ENCODE measurements at regions not wholly inside any gene's neighbourhood (a gene's known extent, or its start where the extent isn't known, plus 50 kb on each side); places are given as distances from the start of the nearest gene placed in this dataset.

- no peak for TF ChIP-seq CTCF (IDR thresholded peaks at IDR 0.05; ENCODE audit: control extremely low read depth in 1 of 3, insufficient read depth in 1 of 3, low read depth in 1 of 3, low read length in 3 of 3)
- no peak for TF ChIP-seq EGR1 (IDR thresholded peaks at IDR 0.05; ENCODE audit: borderline replicate concordance, low read depth, low read length)
- TF ChIP-seq ATF2 (IDR thresholded peaks at IDR 0.05; ENCODE audit: low read length) = no peak
- TF ChIP-seq CEBPB (IDR thresholded peaks at IDR 0.05; ENCODE audit: low read depth, low read length) = no peak
- no peak for TF ChIP-seq SIX5 (IDR thresholded peaks at IDR 0.05; ENCODE audit: low read depth, low read length)
- TF ChIP-seq CHD7 (IDR thresholded peaks at IDR 0.05; ENCODE audit: insufficient replicate concordance, low read length) = no peak
These were observed 1170.4 kb downstream of the EFNB2 start for GRCh38 chr13:105365021-105365550.
